GM21737 (cell line): ENCODE measurements at regions not wholly inside any gene's neighbourhood (a gene's known extent, or its start where the extent isn't known, plus 50 kb on each side); places are given as distances from the start of the nearest gene placed in this dataset.

Experiments used
- ATAC-seq: cut with Tn5 transposase; IDR thresholded peaks from one replicate; pipeline ENCODE4 v1.9.1; 2021; ENCODE audit warnings: mild to moderate bottlenecking, moderate library complexity; ENCODE audit not compliant: unreplicated experiment

DNA sequence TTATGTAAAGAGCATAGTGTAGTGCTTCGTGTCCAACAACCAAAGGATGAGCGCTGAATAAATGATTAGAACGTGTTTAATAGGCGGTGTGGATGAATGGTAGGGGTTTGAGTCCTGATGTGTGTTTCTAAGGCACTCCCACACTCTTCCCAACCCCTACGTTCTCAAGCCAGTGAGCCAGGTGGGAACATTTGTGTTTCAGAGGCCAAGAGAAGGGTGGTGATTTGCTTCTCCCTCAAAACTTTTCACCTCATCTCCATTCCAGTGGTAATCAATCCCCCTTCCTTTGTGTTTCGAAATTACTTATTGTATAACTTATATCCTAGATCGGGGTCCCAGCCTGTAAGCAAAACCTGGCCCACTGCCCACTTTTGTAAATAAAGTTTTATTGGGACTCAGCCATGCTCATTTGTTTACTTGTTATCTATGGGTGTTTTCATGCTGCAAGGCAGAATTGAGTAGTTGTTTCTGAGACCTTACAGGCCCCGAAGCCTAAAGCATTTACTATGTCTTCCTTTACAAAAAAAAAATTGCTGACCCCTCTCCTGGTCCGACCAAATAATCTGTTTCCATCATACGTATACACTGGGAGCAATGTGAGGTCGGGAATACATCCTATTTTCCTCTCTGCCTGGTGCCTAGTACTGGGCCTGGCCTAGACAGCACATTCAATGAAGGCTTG, 150.8 kb upstream of the MYCN start:
- ATAC-seq = no peak

- ATAC-seq = no peak
These were observed 150.0 kb upstream of the MYCN start for GRCh38 chr2:15790326-15790725.

- no peak for ATAC-seq
These were observed 149.5 kb upstream of the MYCN start for GRCh38 chr2:15790838-15791237.

- ATAC-seq = no peak
These were observed 149.1 kb upstream of the MYCN start for GRCh38 chr2:15791294-15791693.

- ATAC-seq = no peak
These were observed 148.0 kb upstream of the MYCN start for GRCh38 chr2:15792331-15792730.

- ATAC-seq = no peak
These were observed 147.1 kb upstream of the MYCN start for GRCh38 chr2:15793078-15793913.

DNA sequence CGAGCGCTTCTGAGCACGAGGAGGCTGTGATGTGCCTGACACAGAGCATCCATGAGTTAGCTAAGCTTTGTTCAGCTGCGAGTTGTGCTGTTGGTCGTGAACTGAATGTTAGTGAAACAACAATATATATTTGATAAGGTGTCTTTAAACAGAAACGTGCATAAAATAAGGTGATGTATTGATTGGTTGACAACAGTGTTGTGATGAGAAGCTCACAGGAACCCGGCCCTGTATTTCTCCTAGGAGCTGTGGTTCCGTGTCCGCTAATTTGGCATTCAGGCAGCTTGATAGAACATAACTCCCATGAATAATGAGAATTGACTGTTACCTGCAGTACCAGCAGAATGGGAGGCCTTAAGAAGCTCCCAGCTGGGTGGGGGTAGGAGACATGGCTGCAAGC, 146.4 kb upstream of the MYCN start:
- ATAC-seq = no peak

GRCh38 chr2:15794608-15795134, 145.7 kb upstream of the MYCN start:
- no peak for ATAC-seq

DNA sequence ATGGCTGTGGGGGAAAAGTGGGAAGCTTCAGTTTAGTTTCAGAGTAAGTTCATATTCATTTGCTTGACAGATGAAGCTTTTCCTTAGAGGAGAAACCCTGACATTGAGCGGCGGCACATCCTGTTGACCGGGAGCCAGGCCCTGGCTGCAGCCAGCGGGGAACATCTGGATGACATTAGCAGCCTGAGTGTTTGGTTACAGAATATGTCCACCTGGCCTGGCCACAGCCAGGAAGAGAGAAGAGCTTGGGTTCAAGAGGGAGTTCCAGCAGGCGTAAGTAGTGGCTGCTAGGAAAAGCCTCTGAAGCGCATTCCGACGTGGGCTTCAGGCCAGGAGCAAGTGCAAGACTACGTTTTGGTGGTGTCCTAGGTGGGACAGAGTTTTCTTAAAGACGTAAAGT, 144.9 kb upstream of the MYCN start:
- ATAC-seq = no peak

DNA sequence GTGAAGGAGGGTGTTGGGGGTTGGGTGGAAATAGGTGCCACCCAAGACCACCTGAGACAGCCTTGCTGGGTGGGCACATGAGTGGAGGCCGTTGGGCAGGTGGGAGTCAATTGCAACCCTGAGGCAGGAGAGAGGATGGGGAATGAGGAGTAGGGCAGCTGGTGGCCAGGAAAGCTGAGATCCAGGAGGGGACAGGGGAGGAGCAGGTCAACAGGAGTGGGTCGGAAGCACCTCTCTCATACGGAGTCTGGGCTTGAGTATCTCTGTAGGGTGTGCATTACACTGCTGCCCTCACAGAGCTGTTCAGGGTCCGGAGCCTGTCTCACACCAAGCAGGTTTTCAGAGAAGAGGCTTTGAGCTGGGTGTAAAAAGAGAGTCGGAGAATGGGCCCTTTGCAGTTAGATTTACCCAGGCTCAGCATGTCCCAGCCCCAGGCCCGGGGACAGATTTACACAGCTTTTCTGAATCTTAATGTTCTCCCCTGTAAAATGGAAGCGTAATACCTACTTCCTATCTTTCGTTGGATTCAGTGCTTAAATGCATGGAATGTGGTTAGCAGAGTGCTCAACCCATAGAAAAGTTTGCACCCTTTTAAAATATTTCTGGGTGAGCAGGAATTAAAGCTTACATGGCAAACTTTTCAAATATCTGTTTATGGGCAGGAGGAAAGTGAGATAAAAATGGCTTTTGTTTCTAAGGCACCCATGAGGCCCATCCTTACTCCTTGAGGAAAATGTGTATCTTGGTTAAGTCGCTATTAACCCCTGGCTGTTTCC, 144.0 kb upstream of the MYCN start:
- no peak for ATAC-seq

DNA sequence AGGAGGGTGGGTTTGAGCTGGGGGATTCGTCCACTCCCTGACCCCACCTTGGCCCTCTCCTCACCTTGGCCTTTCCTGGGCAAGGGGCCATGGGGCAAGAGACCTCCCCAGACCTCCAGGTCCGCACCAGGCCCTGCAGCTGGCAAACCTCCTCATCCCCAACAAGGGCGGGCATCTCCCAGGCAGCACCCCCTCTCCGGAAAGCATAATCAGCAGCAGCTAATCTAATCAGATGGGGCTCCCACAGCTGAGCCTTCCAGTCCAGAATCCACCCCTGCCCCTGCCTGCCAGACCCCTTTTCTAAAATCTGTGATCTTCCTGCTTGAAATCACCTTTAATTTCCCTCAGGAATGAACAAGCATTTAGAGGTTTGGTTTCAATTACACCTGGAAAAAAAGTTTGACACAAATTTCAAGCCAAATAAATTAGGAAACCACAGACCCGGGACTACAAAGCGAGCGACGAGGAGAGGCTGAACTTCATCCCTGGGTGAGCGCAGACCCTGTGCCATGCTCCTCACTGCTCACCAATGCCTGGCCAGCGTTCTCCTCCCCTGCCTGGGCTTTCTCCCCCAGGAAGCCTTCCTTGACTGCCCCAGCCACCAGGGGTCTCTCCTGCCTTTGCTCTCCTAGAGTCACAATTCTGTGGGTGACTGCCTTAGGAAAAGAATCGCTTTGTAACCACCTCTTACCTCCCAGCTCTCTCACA, 143.0 kb upstream of the MYCN start:
- ATAC-seq = no peak

DNA sequence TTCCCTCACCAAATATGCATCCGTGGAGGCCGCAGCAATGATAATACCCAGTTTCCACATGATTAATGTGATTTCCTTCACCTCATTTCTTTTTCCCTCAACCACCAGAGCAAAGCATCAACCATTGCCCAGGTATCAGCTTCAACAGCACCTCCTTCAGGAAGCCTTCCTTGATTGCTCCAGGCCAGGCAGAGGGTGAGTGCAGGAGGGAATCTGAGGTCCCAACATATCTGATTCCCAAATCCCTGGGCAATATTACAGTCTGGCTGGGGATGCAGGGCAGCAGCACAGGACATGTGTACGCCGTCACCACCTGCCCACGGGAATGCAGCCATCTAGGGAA, 142.4 kb upstream of the MYCN start:
- no peak for ATAC-seq

DNA sequence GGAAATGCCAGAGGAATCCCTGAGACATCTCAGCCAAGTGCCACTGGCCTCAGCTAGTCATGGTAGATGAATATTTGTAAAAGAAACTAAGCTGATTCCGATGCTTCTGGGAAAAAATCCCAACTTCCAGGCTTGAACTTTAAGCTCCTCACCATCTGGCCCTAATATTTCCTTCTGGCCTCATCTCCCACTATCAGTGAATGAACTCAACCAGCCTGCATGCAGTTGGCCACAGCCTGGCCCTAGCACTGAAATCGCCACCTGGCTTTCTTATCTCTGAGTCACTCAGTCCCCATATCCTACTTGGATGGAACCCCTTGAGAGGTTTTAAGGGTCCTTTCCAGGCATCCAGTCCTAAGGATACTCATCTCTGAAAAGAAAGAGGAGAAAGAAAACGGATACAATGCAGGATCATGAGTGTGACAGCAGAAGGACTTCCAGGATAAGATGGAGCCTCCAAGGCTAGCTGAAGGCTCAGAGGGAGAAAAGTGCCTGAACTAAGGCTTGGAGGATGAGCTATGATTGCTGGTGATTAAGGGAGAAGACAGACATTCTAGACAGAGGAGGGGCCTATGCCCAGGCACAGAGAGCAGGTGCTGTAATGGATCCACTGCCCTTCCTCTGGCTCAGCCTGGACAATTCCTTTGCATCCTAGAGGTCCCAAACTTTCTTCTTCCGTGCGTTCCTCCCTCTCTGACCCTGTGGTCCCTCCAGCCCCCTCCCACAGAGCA, 141.5 kb upstream of the MYCN start:
- no peak for ATAC-seq

DNA sequence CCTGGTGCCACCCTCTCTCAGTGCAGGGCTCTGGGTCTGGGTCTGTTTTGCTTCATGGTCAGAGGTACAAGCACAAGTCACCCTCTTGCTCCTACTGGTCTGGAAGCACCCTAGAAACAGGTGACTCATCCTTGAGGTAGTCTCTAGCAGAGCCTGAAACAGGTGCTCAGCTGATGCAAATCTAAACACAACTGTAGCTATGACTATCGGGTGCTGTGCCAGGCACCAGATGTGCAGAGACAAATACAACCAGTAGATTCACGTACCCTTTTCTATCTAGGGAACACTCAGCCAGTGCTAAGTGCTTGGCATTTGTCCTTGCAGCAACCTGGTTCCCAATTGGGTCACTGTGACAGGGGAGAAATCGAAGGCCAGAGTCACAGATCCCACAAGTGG, 140.9 kb upstream of the MYCN start:
- no peak for ATAC-seq

- ATAC-seq = no peak
These were observed 139.6 kb upstream of the MYCN start for GRCh38 chr2:15800495-15801329.

GRCh38 chr2:15801439-15801838, 138.9 kb upstream of the MYCN start:
- no peak for ATAC-seq

DNA sequence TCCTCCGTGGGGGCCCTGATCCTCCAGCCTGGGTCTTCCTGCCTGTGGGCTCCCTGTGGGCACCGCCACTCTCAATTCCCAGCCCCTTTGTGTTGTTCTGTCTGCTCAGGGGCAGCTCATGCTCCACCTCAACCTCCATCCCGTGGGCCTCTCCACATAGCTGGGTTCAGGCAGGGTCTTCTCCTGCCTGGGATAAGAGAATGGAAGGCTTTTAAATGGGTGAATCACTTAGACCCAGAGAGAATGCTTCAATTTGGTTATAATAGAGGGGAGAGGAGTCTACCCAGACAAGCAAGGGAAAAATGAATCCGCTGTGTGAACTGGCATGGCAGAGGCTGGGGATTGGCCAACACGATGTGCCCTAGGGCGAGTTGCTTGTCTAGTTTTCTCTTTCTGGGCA, 138.4 kb upstream of the MYCN start:
- ATAC-seq = no peak

GRCh38 chr2:15802657-15803542, 137.4 kb upstream of the MYCN start:
- ATAC-seq = no peak
